Keratinocyte (primary cell): ENCODE measurements at regions not wholly inside any gene's neighbourhood (a gene's known extent, or its start where the extent isn't known, plus 50 kb on each side); places are given as distances from the start of the nearest gene placed in this dataset.

Experiments used
- DNase-seq: peaks from one replicate; pipeline ENCODE4 v3.0.0-alpha.2; 2011; ENCODE audit warnings: low read depth, missing footprints, low spot score
- FAIRE-seq: peaks from 2 replicates; lab custom pipeline; 2011; peaks lifted over from hg19 to GRCh38; lab: Jason Lieb, UNC
- H2AFZ ChIP-seq: 2 replicates; pipeline ENCODE4 v1.6.0; 2012; ENCODE audit warnings: low read length, control low read depth, inconsistent platforms; ENCODE audit not compliant: control insufficient read depth
- H3K27ac ChIP-seq: 2 replicates; pipeline ENCODE4 v1.5.1; 2011; ENCODE audit warnings: low read length; ENCODE audit not compliant: control insufficient read depth, insufficient read depth
- H3K27me3 ChIP-seq: 3 replicates; pipeline ENCODE4 v1.6.0; 2011; ENCODE audit warnings: low read length; ENCODE audit not compliant: control insufficient read depth, insufficient read depth; ENCODE audit errors: extremely low read depth
- H3K36me3 ChIP-seq, 2 experiments: 2 replicates in 1 of 2; 3 replicates in 1 of 2; pipeline ENCODE4 v1.5.1; 2011; ENCODE audit warnings: low read length in 2 of 2, mild to moderate bottlenecking in 1 of 2; ENCODE audit not compliant: control insufficient read depth in 2 of 2, insufficient read depth in 2 of 2; ENCODE audit errors: extremely low read depth in 1 of 2
- H3K4me1 ChIP-seq: 3 replicates; pipeline ENCODE4 v1.5.1; 2011; ENCODE audit warnings: low read length; ENCODE audit not compliant: control insufficient read depth, insufficient read depth; ENCODE audit errors: extremely low read depth
- H3K4me2 ChIP-seq: 3 replicates; pipeline ENCODE4 v1.6.0; 2011; ENCODE audit warnings: low read depth, low read length; ENCODE audit not compliant: control insufficient read depth, insufficient read depth; ENCODE audit errors: extremely low read depth
- H3K4me3 ChIP-seq, 3 experiments: fragments of 200-600 bp in 1 of 3; sonication (generic) in 1 of 3; 2 replicates in 2 of 3; 3 replicates in 1 of 3; pipeline ENCODE4 v1.5.1; 2011 to 2016; ENCODE audit warnings: low read length in 3 of 3, mild to moderate bottlenecking in 3 of 3, control low read depth in 2 of 3, inconsistent platforms in 1 of 3, low read depth in 1 of 3, mixed read lengths in 1 of 3, mixed run types in 1 of 3, moderate library complexity in 1 of 3; ENCODE audit not compliant: control insufficient read depth in 2 of 3, insufficient read depth in 2 of 3; ENCODE audit errors: extremely low read depth in 1 of 3
- H3K79me2 ChIP-seq: 2 replicates; pipeline ENCODE4 v1.6.0; 2012; ENCODE audit warnings: low read length; ENCODE audit not compliant: control insufficient read depth, insufficient read depth
- H3K9ac ChIP-seq: 3 replicates; pipeline ENCODE4 v1.6.0; 2011; ENCODE audit warnings: low read length; ENCODE audit not compliant: control insufficient read depth, insufficient read depth; ENCODE audit errors: extremely low read depth
- H3K9me1 ChIP-seq: 3 replicates; pipeline ENCODE4 v1.6.0; 2011; ENCODE audit warnings: low read length; ENCODE audit not compliant: control insufficient read depth, insufficient read depth; ENCODE audit errors: extremely low read depth
- H3K9me3 ChIP-seq: 2 replicates; pipeline ENCODE4 v1.5.1; 2012; ENCODE audit warnings: low read depth, low read length; ENCODE audit not compliant: control insufficient read depth
- H4K20me1 ChIP-seq: 3 replicates; pipeline ENCODE4 v1.6.0; 2011; ENCODE audit warnings: low read length; ENCODE audit not compliant: control insufficient read depth, insufficient read depth; ENCODE audit errors: extremely low read depth
- CTCF ChIP-seq, 3 experiments: IDR thresholded peaks in 1 of 3; conservative IDR thresholded peaks in 1 of 3; optimal IDR thresholded peaks in 1 of 3; 2 replicates in 2 of 3; 3 replicates in 1 of 3; pipeline versions ENCODE3 to v1.5.1; 2011; ENCODE audit warnings: low read length in 3 of 3, mild to moderate bottlenecking in 3 of 3, moderate library complexity in 2 of 3, control low read depth in 1 of 3, inconsistent platforms in 1 of 3; ENCODE audit not compliant: insufficient read depth in 2 of 3; ENCODE audit errors: extremely low read depth in 1 of 3
- EZH2 ChIP-seq: IDR thresholded peaks from one replicate; pipeline ENCODE4 v1.6.1; 2012; ENCODE audit warnings: inconsistent platforms, mild to moderate bottlenecking, low read length, moderate library complexity
- dilution Hi-C: fragments of 300-500 bp; cut with MboI; formaldehyde crosslinking; loops from one replicate; pipeline ENCODE4 v1.7.0; 2020; ENCODE audit warnings: low sequenced_read_pairs; ENCODE audit not compliant: extremely low pct_ligation_motif_present

GRCh38 chr1:79207786-79208185, 201.3 kb upstream of the ADGRL4 start:
- H3K9ac ChIP-seq = no peak overlapping the region
- no peaks in the 10 kb centered on the region for H3K36me3 ChIP-seq
- H3K9me3 ChIP-seq = no peaks in the 10 kb centered on the region
- no peak overlapping the region for H3K4me3 ChIP-seq
- H4K20me1 ChIP-seq = no peaks in the 10 kb centered on the region
- H3K79me2 ChIP-seq = no peaks in the 10 kb centered on the region
- no peaks in the 10 kb centered on the region for H3K27me3 ChIP-seq
- TF ChIP-seq CTCF (optimal IDR thresholded peaks at IDR 0.05 in 1 of 3, IDR thresholded peaks at IDR 0.05 in 1 of 3, conservative IDR thresholded peaks at IDR 0.05 in 1 of 3; ENCODE audit: extremely low read depth in 1 of 3, insufficient read depth in 2 of 3, low read length in 3 of 3) (no peak), EZH2 (no peak)
- FAIRE-seq = no peak
- H2AFZ ChIP-seq = no peak overlapping the region
- no peaks in the 10 kb centered on the region for H3K4me1 ChIP-seq
- no peak for DNase-seq
- no peaks in the 10 kb centered on the region for H3K9me1 ChIP-seq
- dilution Hi-C loops = no loop called here
- no peak overlapping the region for H3K27ac ChIP-seq
- no peak overlapping the region for H3K4me2 ChIP-seq

GRCh38 chr1:79207331-79207730, 200.8 kb upstream of the ADGRL4 start:
- dilution Hi-C loops = no loop called here
- no peak for TF ChIP-seq EZH2
- no peak for TF ChIP-seq CTCF (optimal IDR thresholded peaks at IDR 0.05 in 1 of 3, IDR thresholded peaks at IDR 0.05 in 1 of 3, conservative IDR thresholded peaks at IDR 0.05 in 1 of 3; ENCODE audit: extremely low read depth in 1 of 3, insufficient read depth in 2 of 3, low read length in 3 of 3)

More at GRCh38 chr1:79207331-79207730, 200.8 kb upstream of the ADGRL4 start:
- Histone ChIP-seq H3K4me3 (no peak overlapping the region), H2AFZ (no peak overlapping the region), H3K4me2 (no peak overlapping the region), H4K20me1 (no peaks in the 10 kb centered on the region), H3K9ac (no peak overlapping the region), H3K79me2 (no peaks in the 10 kb centered on the region), H3K9me1 (no peaks in the 10 kb centered on the region), H3K9me3 (no peaks in the 10 kb centered on the region), H3K27me3 (no peaks in the 10 kb centered on the region), H3K36me3 (no peaks in the 10 kb centered on the region), H3K4me1 (no peaks in the 10 kb centered on the region), H3K27ac (no peak overlapping the region)
- no peak for FAIRE-seq
- DNase-seq = no peak
